HG02798 (cell line): ENCODE measurements at regions not wholly inside any gene's neighbourhood (a gene's known extent, or its start where the extent isn't known, plus 50 kb on each side); places are given as distances from the start of the nearest gene placed in this dataset.

Experiments
- ATAC-seq: cut with Tn5 transposase; IDR thresholded peaks from one replicate; pipeline ENCODE4 v1.9.1; 2021; ENCODE audit warnings: mild to moderate bottlenecking; ENCODE audit not compliant: unreplicated experiment, poor library complexity

GRCh38 chr2:219692521-219692920, 65.1 kb downstream of the SLC4A3 start:
- no peak for ATAC-seq

GRCh38 chr2:219695145-219695709, 67.8 kb downstream of the SLC4A3 start:
- ATAC-seq = no peak

GRCh38 chr2:219697811-219698747, 70.6 kb downstream of the SLC4A3 start:
- ATAC-seq = no peak

GRCh38 chr2:219698748-219699439, 71.5 kb downstream of the SLC4A3 start:
- ATAC-seq = no peak

- ATAC-seq = no peak
Observed at GRCh38 chr2:219699440-219699821, 72.0 kb downstream of the SLC4A3 start.

- no peak for ATAC-seq
Observed at GRCh38 chr2:219701847-219702634, 74.6 kb downstream of the SLC4A3 start.

- no peak for ATAC-seq
Observed at GRCh38 chr2:219702796-219703545, 75.5 kb downstream of the SLC4A3 start.

- ATAC-seq = no peak
Observed at GRCh38 chr2:219704878-219705277, 77.4 kb downstream of the SLC4A3 start.

- ATAC-seq = no peak
Observed at GRCh38 chr2:219706823-219707281, 79.4 kb downstream of the SLC4A3 start.

GRCh38 chr2:219707496-219708285, 80.3 kb downstream of the SLC4A3 start:
- no peak for ATAC-seq

GRCh38 chr2:219709331-219709761, 81.9 kb downstream of the SLC4A3 start:
- no peak for ATAC-seq

- ATAC-seq = peak; percentile 58
Observed at GRCh38 chr2:219713110-219713509, 85.7 kb downstream of the SLC4A3 start.

- no peak for ATAC-seq
Observed at GRCh38 chr2:219714681-219715400, 87.4 kb downstream of the SLC4A3 start.

- no peak for ATAC-seq
Observed at GRCh38 chr2:219718066-219718465, 90.6 kb downstream of the SLC4A3 start.

GRCh38 chr2:219719521-219719920, 92.1 kb downstream of the SLC4A3 start:
- no peak for ATAC-seq

- no peak for ATAC-seq
Observed at GRCh38 chr2:219720956-219721355, 93.5 kb downstream of the SLC4A3 start.

GRCh38 chr2:219722276-219722879, 94.9 kb downstream of the SLC4A3 start:
- no peak for ATAC-seq

- no peak for ATAC-seq
Observed at GRCh38 chr2:219723311-219723710, 95.9 kb downstream of the SLC4A3 start.
